HG03280 (cell line): ENCODE measurements at regions not wholly inside any gene's neighbourhood (a gene's known extent, or its start where the extent isn't known, plus 50 kb on each side); places are given as distances from the start of the nearest gene placed in this dataset.
A peak's percentile ranks its signal among the peaks of the same experiment; 100 is the strongest.

ENCODE experiments used
- ATAC-seq: cut with Tn5 transposase; IDR thresholded peaks from one replicate; pipeline ENCODE4 v1.9.1; 2021; ENCODE audit warnings: mild to moderate bottlenecking, moderate library complexity; ENCODE audit not compliant: unreplicated experiment

DNA sequence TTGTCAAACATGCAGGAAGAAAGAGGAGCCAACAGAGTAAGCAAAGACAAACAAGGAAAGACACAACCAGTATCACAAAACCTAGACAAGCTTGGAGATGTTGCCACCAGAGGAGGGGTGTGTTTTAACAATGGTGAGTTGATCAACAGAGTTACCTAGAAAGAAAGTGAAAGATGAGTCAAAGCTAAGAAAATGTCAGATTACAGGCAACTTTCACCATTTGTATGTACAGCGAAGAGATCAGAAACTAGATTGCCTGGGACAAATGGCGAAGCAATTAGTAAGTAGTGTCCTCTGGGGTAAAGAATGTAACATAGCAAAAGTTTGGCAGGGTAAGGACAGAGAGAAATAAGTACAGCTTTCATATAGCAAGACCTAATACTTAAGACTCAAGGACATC is 51.6 kb upstream of the POU3F2 start:
- peak; percentile 44 for ATAC-seq

DNA sequence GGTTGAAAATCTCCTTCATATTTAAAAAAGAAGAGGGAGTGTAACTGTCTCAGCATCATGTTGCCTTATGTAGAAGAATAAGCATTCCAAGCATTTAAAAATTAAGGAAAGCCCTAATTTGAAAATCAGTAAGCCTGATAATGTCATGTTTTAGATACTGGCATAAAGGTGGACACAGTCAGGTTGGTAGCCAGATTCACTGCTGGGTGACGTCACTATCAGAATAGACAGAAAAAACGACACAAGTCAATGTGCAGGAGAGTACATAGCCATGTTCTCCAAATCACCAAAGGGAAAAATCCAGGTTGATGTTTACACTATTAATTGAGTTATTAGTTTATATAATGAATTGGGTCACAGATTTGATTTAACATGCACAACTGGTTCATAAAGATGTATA is 50.8 kb upstream of the POU3F2 start:
- no peak for ATAC-seq
